ENCODE measurements at regions not wholly inside any gene's neighbourhood (a gene's known extent, or its start where the extent isn't known, plus 50 kb on each side); places are given as distances from the start of the nearest gene placed in this dataset.
A peak's percentile ranks its signal among the peaks of the same experiment; 100 is the strongest.

- Histone ChIP-seq H3K9me3 (no peaks in the 10 kb centered on the region), H3K4me2 (no peak overlapping the region), H3F3A (replicated peaks; ENCODE audit: insufficient read depth) (peaks cover 17% of the 10 kb centered on the region), H4K20me1 (ENCODE audit: insufficient read depth) (no peaks in the 10 kb centered on the region), H3K27me3 (ENCODE audit: insufficient read depth) (no peaks in the 10 kb centered on the region), H3K36me3 (replicated peaks in 1 of 2; ENCODE audit: control insufficient read depth in 1 of 2, insufficient read depth in 2 of 2, low read length in 1 of 2) (no peaks in the 10 kb centered on the region), H2AFZ (ENCODE audit: low read depth) (0 out of 2 replicates have a peak overlapping the region, but pooled peaks have one; percentile 44), H3K4me1 (ENCODE audit: control insufficient read depth in 1 of 2, insufficient read depth in 2 of 2, low read depth in 1 of 2, low read length in 1 of 2) (peaks cover 2 to 12% of the 10 kb centered on the region in 2 experiments; a peak in 2 of 4 replicates), H3K9ac (no peak overlapping the region), H3K9me2 (no peaks in the 10 kb centered on the region), H3K79me2 (ENCODE audit: insufficient read depth) (no peaks in the 10 kb centered on the region), H3K27ac (ENCODE audit: low read depth in 2 of 2, low read length in 1 of 2) (peak overlapping the region in 1 of 2 experiments; percentile 64; a peak in 2 of 4 replicates), H3K4me3 (ENCODE audit: low read depth in 2 of 2, low read length in 1 of 2) (no peak overlapping the region)
- ChIA-PET POLR2A (no interaction called here), CTCF (interaction anchor here (1.7 to 3.6 kb wide), 2 partner anchors 55 to 65 kb away, joined by 8 to 15 read pairs; no protein-coding TSS in a partner anchor)
- DNase-seq: no peak
- TF ChIP-seq GATA2 (CRISPR knock-in tag; IDR thresholded peaks at IDR 0.05) (no peak), TCF12 (IDR thresholded peaks at IDR 0.05) (no peak), CHD2 (IDR thresholded peaks at IDR 0.05; ENCODE audit: low read length, partially characterized antibody) (no peak), MAX (IDR thresholded peaks at IDR 0.05; ENCODE audit: low read depth) (no peak), USF1 (IDR thresholded peaks at IDR 0.05; ENCODE audit: borderline replicate concordance, low read depth) (no peak), GABPA (IDR thresholded peaks at IDR 0.05; ENCODE audit: low read depth) (no peak), FOXJ3 (CRISPR knock-in tag; IDR thresholded peaks at IDR 0.05) (no peak), FOSL2 (IDR thresholded peaks at IDR 0.05; ENCODE audit: borderline replicate concordance, low read depth) (no peak), USF2 (IDR thresholded peaks at IDR 0.05; ENCODE audit: borderline replicate concordance, low read depth, low read length) (no peak), RCOR1 (IDR thresholded peaks at IDR 0.05; ENCODE audit: low read length) (no peak), RXRA (IDR thresholded peaks at IDR 0.05; ENCODE audit: borderline replicate concordance, low read depth) (no peak), SIN3A (IDR thresholded peaks at IDR 0.05; ENCODE audit: borderline replicate concordance, low read depth, low read length) (no peak), MXI1 (IDR thresholded peaks at IDR 0.05; ENCODE audit: low read depth, low read length) (no peak), YY1 (IDR thresholded peaks at IDR 0.05; ENCODE audit: low read depth) (no peak), NRF1 (IDR thresholded peaks at IDR 0.05; ENCODE audit: low read depth, low read length) (no peak), SMC3 (IDR thresholded peaks at IDR 0.05; ENCODE audit: low read depth, low read length) (no peak)
- TF ChIP-seq, protein P1, sequence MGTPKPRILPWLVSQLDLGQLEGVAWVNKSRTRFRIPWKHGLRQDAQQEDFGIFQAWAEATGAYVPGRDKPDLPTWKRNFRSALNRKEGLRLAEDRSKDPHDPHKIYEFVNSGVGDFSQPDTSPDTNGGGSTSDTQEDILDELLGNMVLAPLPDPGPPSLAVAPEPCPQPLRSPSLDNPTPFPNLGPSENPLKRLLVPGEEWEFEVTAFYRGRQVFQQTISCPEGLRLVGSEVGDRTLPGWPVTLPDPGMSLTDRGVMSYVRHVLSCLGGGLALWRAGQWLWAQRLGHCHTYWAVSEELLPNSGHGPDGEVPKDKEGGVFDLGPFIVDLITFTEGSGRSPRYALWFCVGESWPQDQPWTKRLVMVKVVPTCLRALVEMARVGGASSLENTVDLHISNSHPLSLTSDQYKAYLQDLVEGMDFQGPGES (IDR thresholded peaks at IDR 0.05; ENCODE audit: low read depth, low read length): no peak
- 96% methylated on average over 7 of the region's 7 CpGs for WGBS (ENCODE audit: low lambda C conversion rate)
These were observed 133.3 kb downstream of the MGAT5B start for GRCh38 chr17:77001487-77001886.
